Vagina (tissue), 2 donors: ENCODE measurements at regions not wholly inside any gene's neighbourhood (a gene's known extent, or its start where the extent isn't known, plus 50 kb on each side); places are given as distances from the start of the nearest gene placed in this dataset.

Experiments
- POLR2A ChIP-seq, 2 donors: fragments of 450-650 bp; IDR thresholded peaks; one replicate each; pipeline ENCODE4 v1.6.1; 2017; ENCODE audit warnings: antibody characterized with exemption in 2 of 2, mild to moderate bottlenecking in 2 of 2, moderate library complexity in 2 of 2
- TF ChIP-seq, protein P1 (sequence below), 3 experiments: fragments of 450-650 bp in 2 of 3; fragments of 200-600 bp in 1 of 3; sonication (generic) in 1 of 3; IDR thresholded peaks; one replicate each; pipeline ENCODE4 v1.5.1; 2017 to 2019; ENCODE audit warnings: antibody characterized with exemption in 3 of 3, mild to moderate bottlenecking in 2 of 3, moderate library complexity in 2 of 3

DNA sequence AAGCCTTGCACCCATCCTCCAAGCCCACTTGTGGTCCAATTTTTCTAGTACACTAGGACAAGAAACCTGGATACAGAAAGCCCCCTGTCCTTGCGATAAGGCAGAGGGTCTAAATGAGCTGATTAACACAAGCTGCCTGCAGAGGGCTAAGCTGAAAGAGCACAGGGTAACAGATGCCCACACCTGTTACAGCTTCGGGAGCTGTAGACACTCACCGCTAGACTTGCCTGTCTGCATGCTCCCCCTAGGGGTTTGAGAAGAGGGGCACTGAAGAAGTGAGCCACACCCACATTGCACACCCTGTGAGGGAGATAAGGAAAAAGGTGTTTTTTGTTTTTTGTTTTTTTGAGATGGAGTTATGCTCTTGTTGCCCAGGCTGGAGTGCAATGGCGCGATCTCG, 386.5 kb upstream of the AUTS2 start:
- TF ChIP-seq, protein P1, sequence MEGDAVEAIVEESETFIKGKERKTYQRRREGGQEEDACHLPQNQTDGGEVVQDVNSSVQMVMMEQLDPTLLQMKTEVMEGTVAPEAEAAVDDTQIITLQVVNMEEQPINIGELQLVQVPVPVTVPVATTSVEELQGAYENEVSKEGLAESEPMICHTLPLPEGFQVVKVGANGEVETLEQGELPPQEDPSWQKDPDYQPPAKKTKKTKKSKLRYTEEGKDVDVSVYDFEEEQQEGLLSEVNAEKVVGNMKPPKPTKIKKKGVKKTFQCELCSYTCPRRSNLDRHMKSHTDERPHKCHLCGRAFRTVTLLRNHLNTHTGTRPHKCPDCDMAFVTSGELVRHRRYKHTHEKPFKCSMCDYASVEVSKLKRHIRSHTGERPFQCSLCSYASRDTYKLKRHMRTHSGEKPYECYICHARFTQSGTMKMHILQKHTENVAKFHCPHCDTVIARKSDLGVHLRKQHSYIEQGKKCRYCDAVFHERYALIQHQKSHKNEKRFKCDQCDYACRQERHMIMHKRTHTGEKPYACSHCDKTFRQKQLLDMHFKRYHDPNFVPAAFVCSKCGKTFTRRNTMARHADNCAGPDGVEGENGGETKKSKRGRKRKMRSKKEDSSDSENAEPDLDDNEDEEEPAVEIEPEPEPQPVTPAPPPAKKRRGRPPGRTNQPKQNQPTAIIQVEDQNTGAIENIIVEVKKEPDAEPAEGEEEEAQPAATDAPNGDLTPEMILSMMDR (IDR thresholded peaks at IDR 0.05): no peak
- no peak for TF ChIP-seq POLR2A (IDR thresholded peaks at IDR 0.05)
